K562 (cell line): ENCODE measurements at regions not wholly inside any gene's neighbourhood (a gene's known extent, or its start where the extent isn't known, plus 50 kb on each side); places are given as distances from the start of the nearest gene placed in this dataset.

Experiments
- ATAC-seq: fragments of 200-7000 bp; cut with Tn5 transposase; 3 replicates; pipeline ENCODE4 v1.9.1; 2020; ENCODE audit warnings: moderate library complexity
- BruUV-seq: library from RNA; stranded (reverse); fragments of 400-500 nt; replicated peaks from 2 replicates; lab custom pipeline; 2021; lab: Mats Ljungman, UMichigan
- CTCF ChIA-PET: fragments of 300-600 bp; formaldehyde crosslinking; extraction: SDS; loops from one replicate; lab custom pipeline; 2021; ENCODE audit warnings: low intra/inter-chr PET ratio; lab: Yijun Ruan, JAX
- POLR2A ChIA-PET: fragments of 300-600, 350-650 bp; sonication (Branson Sonifier 250); formaldehyde crosslinking; extraction: SDS; loops from one replicate; lab custom pipeline; 2021; ENCODE audit warnings: antibody characterized with exemption, inconsistent platforms; lab: Yijun Ruan, JAX
- DNase-seq, 4 experiments: peaks; one replicate each; pipeline versions ENCODE4 v3.0.0 to v3.0.0-alpha.2; 2011 to 2018; ENCODE audit warnings: low spot score in 3 of 4, mixed read lengths in 3 of 4; ENCODE audit errors: extremely low read depth in 1 of 4
- FAIRE-seq: peaks from 2 replicates; lab custom pipeline; 2011; peaks lifted over from hg19 to GRCh38; lab: Jason Lieb, UNC
- H2AFZ ChIP-seq: 2 replicates; pipeline ENCODE4 v1.6.0; 2011; ENCODE audit warnings: low read depth, low read length, control low read depth, inconsistent platforms
- H3K27ac ChIP-seq: fragments of 200-600 bp; 3 replicates; pipeline ENCODE4 v1.8.0; 2011; ENCODE audit warnings: low read depth, mild to moderate bottlenecking, control low read depth, inconsistent platforms, low read length, moderate library complexity, mixed read lengths; ENCODE audit errors: extremely low read depth
- H3K27me3 ChIP-seq, 2 experiments: fragments of 300-600 bp in 1 of 2; 2 replicates in 1 of 2; 3 replicates in 1 of 2; pipeline versions ENCODE4 v1.6.0 to v1.8.0; 2011; ENCODE audit warnings: inconsistent platforms in 2 of 2, low read length in 2 of 2, mild to moderate bottlenecking in 1 of 2, mixed read lengths in 1 of 2, moderate library complexity in 1 of 2; ENCODE audit not compliant: control insufficient read depth in 2 of 2, insufficient read depth in 2 of 2
- H3K36me3 ChIP-seq: fragments of 300-600 bp; 3 replicates; pipeline ENCODE4 v1.8.0; 2011; ENCODE audit warnings: mild to moderate bottlenecking, low read length, inconsistent platforms; ENCODE audit not compliant: control insufficient read depth, insufficient read depth
- H3K4me1 ChIP-seq, 2 experiments: fragments of 200-600 bp in 1 of 2; replicated peaks in 1 of 2; 2 replicates in 1 of 2; 3 replicates in 1 of 2; pipeline versions ENCODE4 v1.5.1 to v1.8.0; 2011; ENCODE audit warnings: inconsistent platforms in 2 of 2, low read length in 2 of 2, mild to moderate bottlenecking in 1 of 2, mixed read lengths in 1 of 2, moderate library complexity in 1 of 2; ENCODE audit not compliant: control insufficient read depth in 2 of 2, insufficient read depth in 2 of 2
- H3K4me2 ChIP-seq: 2 replicates; pipeline ENCODE4 v1.6.1; 2011; ENCODE audit warnings: low read length, control low read depth, inconsistent platforms, mixed read lengths; ENCODE audit not compliant: insufficient read depth
- H3K4me3 ChIP-seq: fragments of 200-600 bp; sonication (generic), shearing (Covaris generic); 2 replicates; pipeline ENCODE4 v1.5.1; 2016; ENCODE audit warnings: control low read depth, inconsistent platforms
- H3K79me2 ChIP-seq: fragments of 200-600 bp; 3 replicates; pipeline ENCODE4 v1.8.0; 2011; ENCODE audit warnings: low read length, inconsistent platforms; ENCODE audit not compliant: control insufficient read depth, insufficient read depth
- H3K9ac ChIP-seq, 2 experiments: 2 replicates each; pipeline versions ENCODE4 v1.6.0 to v1.6.1; 2011; ENCODE audit warnings: low read depth in 2 of 2, low read length in 2 of 2, control low read depth in 1 of 2, inconsistent platforms in 1 of 2, mild to moderate bottlenecking in 1 of 2, mixed read lengths in 1 of 2; ENCODE audit not compliant: insufficient read depth in 1 of 2
- H3K9me1 ChIP-seq: one replicate; pipeline ENCODE4 v1.6.0; 2011; ENCODE audit warnings: inconsistent platforms, mild to moderate bottlenecking, low read length, moderate library complexity; ENCODE audit not compliant: control insufficient read depth, insufficient read depth
- H3K9me3 ChIP-seq: replicated peaks from 2 replicates; pipeline ENCODE4 v1.5.1; 2011; ENCODE audit warnings: low read depth, low read length, inconsistent platforms; ENCODE audit not compliant: control insufficient read depth, insufficient read depth
- H4K20me1 ChIP-seq: replicated peaks from 2 replicates; pipeline ENCODE4 v1.6.1; 2011; ENCODE audit warnings: low read length, inconsistent platforms, mixed read lengths; ENCODE audit not compliant: control insufficient read depth, insufficient read depth
- ADNP ChIP-seq: fragments of 200-800 bp; sonication (Bioruptor generic); IDR thresholded peaks from 2 replicates; pipeline ENCODE4 v1.6.1; 2016; ENCODE audit warnings: missing genetic modification characterization, missing compliant biosample characterization
- CREB3L1 ChIP-seq: fragments of 450-650 bp; IDR thresholded peaks from 2 replicates; pipeline ENCODE4 v1.6.1; 2014; ENCODE audit warnings: low read depth, mild to moderate bottlenecking, moderate library complexity, borderline replicate concordance
- ETV1 ChIP-seq: fragments of 450-650 bp; conservative IDR thresholded peaks from 2 replicates; pipeline ENCODE4 v1.6.1; 2016; ENCODE audit warnings: missing genetic modification characterization, control low read depth, low read depth, missing compliant biosample characterization
- KHSRP ChIP-seq: fragments of 450-650 bp; IDR thresholded peaks from 2 replicates; pipeline ENCODE4 v1.6.1; 2017
- NCOA2 ChIP-seq, 2 experiments: fragments of 450-650 bp; IDR thresholded peaks; 2 replicates each; pipeline ENCODE4 v1.6.1; 2018; ENCODE audit warnings: mild to moderate bottlenecking in 2 of 2, moderate library complexity in 1 of 2; ENCODE audit not compliant: partially characterized antibody in 2 of 2
- SMAD3 ChIP-seq: fragments of 450-650 bp; formaldehyde crosslinking; conservative IDR thresholded peaks from 2 replicates; pipeline ENCODE4 v1.4.0; 2020; ENCODE audit warnings: mild to moderate bottlenecking
- ZBTB2 ChIP-seq: fragments of 450-650 bp; IDR thresholded peaks from 2 replicates; pipeline ENCODE4 v1.6.1; 2016; ENCODE audit warnings: antibody characterized with exemption
- ZNF398 ChIP-seq: fragments of 250-450 bp; sonication (Bioruptor Pico); IDR thresholded peaks from 2 replicates; pipeline ENCODE4 v1.8.0; 2021; ENCODE audit warnings: moderate library complexity, mild to moderate bottlenecking, inconsistent platforms
- ZNF639 ChIP-seq, 2 experiments: fragments of 200-800 bp in 1 of 2; sonication (Bioruptor generic) in 1 of 2; sonication (generic) in 1 of 2; formaldehyde crosslinking in 1 of 2; IDR thresholded peaks in 1 of 2; conservative IDR thresholded peaks in 1 of 2; 2 replicates each; pipeline versions ENCODE4 v1.5.0 to v1.6.1; 2016 to 2020; ENCODE audit warnings: missing compliant biosample characterization in 1 of 2, missing genetic modification characterization in 1 of 2, missing genetic modification reagents in 1 of 2
- ZSCAN29 ChIP-seq: fragments of 450-650 bp; IDR thresholded peaks from 2 replicates; pipeline ENCODE4 v1.6.1; 2017
- WGBS: fragments of 100-300 bp; shearing (Covaris generic); methylation state at CpG from one replicate; pipeline ENCODE4 v1.1.6; 2016; ENCODE audit warnings: low coverage, mixed read lengths; ENCODE audit not compliant: insufficient coverage; ENCODE audit errors: missing lambda C conversion rate; 5-methylcytosine and 5-hydroxymethylcytosine counted together
- in situ Hi-C: fragments of 300-500 bp; cut with MboI; formaldehyde crosslinking; loops from 4 replicates; pipeline ENCODE4 v1.15.0; 2018; ENCODE audit warnings: inconsistent platforms, mixed read lengths
- intact Hi-C: fragments of 100-400 bp; cut with micrococcal nuclease; formaldehyde crosslinking; loops from 2 replicates; pipeline ENCODE4 v1.14.2; 2022

- Histone ChIP-seq H3K9ac (no peak overlapping the region), H3K4me2 (no peak overlapping the region), H3K27ac (no peak overlapping the region), H3K4me1 (no peaks in the 10 kb centered on the region), H4K20me1 (no peaks in the 10 kb centered on the region), H3K79me2 (no peaks in the 10 kb centered on the region), H3K9me1 (no peaks in the 10 kb centered on the region), H3K27me3 (no peaks in the 10 kb centered on the region), H2AFZ (no peak overlapping the region), H3K9me3 (no peaks in the 10 kb centered on the region), H3K4me3 (no peak overlapping the region), H3K36me3 (no peaks in the 10 kb centered on the region)
- ATAC-seq (no peak), FAIRE-seq (no peak), DNase-seq (no peak)
- POLR2A ChIA-PET: no interaction called here
- intact Hi-C loops (no loop called here), in situ Hi-C loops (no loop called here)
- TF ChIP-seq CREB3L1 (no peak), ETV1 (tag) (no peak), ZBTB2 (no peak), KHSRP (no peak), ZNF639 (CRISPR knock-in tag; conservative IDR thresholded peaks at IDR 0.05 in 1 of 2, IDR thresholded peaks at IDR 0.05 in 1 of 2) (no peak), SMAD3 (CRISPR knock-in tag) (no peak), ZNF398 (no peak), NCOA2 (IDR thresholded peaks at IDR 0.05; ENCODE audit: partially characterized antibody in 2 of 2) (no peak), ZSCAN29 (no peak), ADNP (no peak)
- no TSS peak for BruUV-seq
- 20% methylated on average over 11 of the region's 23 CpGs for WGBS
- CTCF ChIA-PET: no interaction called here
Measured at GRCh38 chrX:76520273-76521054, 93.0 kb downstream of the MAGEE1 start.
